ENCODE measurements at regions not wholly inside any gene's neighbourhood (a gene's known extent, or its start where the extent isn't known, plus 50 kb on each side); places are given as distances from the start of the nearest gene placed in this dataset.

DNA sequence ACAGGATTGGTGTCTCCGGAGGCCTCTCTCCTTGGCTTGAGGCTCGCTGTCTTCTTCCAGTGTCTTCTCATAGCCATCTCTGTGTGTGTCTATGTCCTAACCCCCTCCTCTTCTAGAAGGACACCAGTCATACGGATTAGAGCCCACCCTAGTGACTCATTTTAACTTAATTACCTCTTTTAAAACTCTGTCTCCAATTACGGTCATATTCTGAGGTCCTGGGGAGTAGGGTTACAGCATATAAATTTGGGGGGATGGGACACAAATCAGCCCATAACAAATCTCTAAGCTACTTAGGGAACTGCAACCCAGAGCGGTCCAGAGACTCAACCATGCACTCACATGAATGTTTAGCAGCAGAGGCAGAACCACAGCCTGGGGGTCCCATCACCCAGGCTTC is 56.1 kb upstream of the SASH1 start:
- TF ChIP-seq SRF (IDR thresholded peaks at IDR 0.05; ENCODE audit: low read depth) (no peak), POLR2AphosphoS5 (IDR thresholded peaks at IDR 0.05; ENCODE audit: low read depth, low read length) (no peak), YY1 (IDR thresholded peaks at IDR 0.05; ENCODE audit: extremely low read depth, insufficient replicate concordance, low read depth, low read length) (no peak), SIN3A (IDR thresholded peaks at IDR 0.05; ENCODE audit: low read depth) (no peak), POLR2A (IDR thresholded peaks at IDR 0.05; ENCODE audit: borderline replicate concordance, extremely low read depth, insufficient read depth, insufficient read length) (no peak)
- TF ChIP-seq, protein P1, sequence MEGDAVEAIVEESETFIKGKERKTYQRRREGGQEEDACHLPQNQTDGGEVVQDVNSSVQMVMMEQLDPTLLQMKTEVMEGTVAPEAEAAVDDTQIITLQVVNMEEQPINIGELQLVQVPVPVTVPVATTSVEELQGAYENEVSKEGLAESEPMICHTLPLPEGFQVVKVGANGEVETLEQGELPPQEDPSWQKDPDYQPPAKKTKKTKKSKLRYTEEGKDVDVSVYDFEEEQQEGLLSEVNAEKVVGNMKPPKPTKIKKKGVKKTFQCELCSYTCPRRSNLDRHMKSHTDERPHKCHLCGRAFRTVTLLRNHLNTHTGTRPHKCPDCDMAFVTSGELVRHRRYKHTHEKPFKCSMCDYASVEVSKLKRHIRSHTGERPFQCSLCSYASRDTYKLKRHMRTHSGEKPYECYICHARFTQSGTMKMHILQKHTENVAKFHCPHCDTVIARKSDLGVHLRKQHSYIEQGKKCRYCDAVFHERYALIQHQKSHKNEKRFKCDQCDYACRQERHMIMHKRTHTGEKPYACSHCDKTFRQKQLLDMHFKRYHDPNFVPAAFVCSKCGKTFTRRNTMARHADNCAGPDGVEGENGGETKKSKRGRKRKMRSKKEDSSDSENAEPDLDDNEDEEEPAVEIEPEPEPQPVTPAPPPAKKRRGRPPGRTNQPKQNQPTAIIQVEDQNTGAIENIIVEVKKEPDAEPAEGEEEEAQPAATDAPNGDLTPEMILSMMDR (IDR thresholded peaks at IDR 0.05 in 2 of 3, conservative IDR thresholded peaks at IDR 0.05 in 1 of 3; ENCODE audit: borderline replicate concordance in 1 of 3, insufficient read depth in 1 of 3, low read depth in 2 of 3, low read length in 2 of 3), result no peak
